Type B pancreatic cell (in vitro differentiated cells): ENCODE measurements at regions not wholly inside any gene's neighbourhood (a gene's known extent, or its start where the extent isn't known, plus 50 kb on each side); places are given as distances from the start of the nearest gene placed in this dataset.
A peak's percentile ranks its signal among the peaks of the same experiment; 100 is the strongest.

Experiments used
- DNase-seq: peaks from one replicate; pipeline ENCODE4 v3.0.0; 2021; ENCODE audit warnings: mixed read lengths; ENCODE audit not compliant: unreplicated experiment; ENCODE audit errors: extremely low spot score
- H3K27ac Mint-ChIP-seq: 2 replicates; pipeline ENCODE4 v1.8.0; 2021; ENCODE audit warnings: mild to moderate bottlenecking, mixed read lengths
- H3K27me3 Mint-ChIP-seq: 2 replicates; pipeline ENCODE4 v1.8.0; 2021; ENCODE audit warnings: mixed read lengths
- H3K36me3 Mint-ChIP-seq: 2 replicates; pipeline ENCODE4 v1.8.0; 2021; ENCODE audit warnings: mixed read lengths
- H3K4me1 Mint-ChIP-seq: one replicate; pipeline ENCODE4 v1.8.0; 2021; ENCODE audit warnings: mixed read lengths; ENCODE audit not compliant: unreplicated experiment
- H3K4me3 Mint-ChIP-seq: 2 replicates; pipeline ENCODE4 v1.8.0; 2021; ENCODE audit warnings: mild to moderate bottlenecking, mixed read lengths
- H3K9me3 Mint-ChIP-seq: 2 replicates; pipeline ENCODE4 v1.8.0; 2021; ENCODE audit warnings: mixed read lengths
- TF ChIP-seq, protein P1 (sequence below): fragments of 200-600 bp; sonication (generic); conservative IDR thresholded peaks from 2 replicates; pipeline ENCODE4 v1.5.0; 2021; ENCODE audit warnings: antibody characterized with exemption, mild to moderate bottlenecking

- Mint-ChIP-seq H3K4me1 (no peaks in the 10 kb centered on the region), H3K36me3 (no peaks in the 10 kb centered on the region), H3K27me3 (peaks cover 28% of the 10 kb centered on the region), H3K9me3 (no peaks in the 10 kb centered on the region), H3K27ac (no peak overlapping the region), H3K4me3 (no peak overlapping the region)
- no peak for DNase-seq
- TF ChIP-seq, protein P1, sequence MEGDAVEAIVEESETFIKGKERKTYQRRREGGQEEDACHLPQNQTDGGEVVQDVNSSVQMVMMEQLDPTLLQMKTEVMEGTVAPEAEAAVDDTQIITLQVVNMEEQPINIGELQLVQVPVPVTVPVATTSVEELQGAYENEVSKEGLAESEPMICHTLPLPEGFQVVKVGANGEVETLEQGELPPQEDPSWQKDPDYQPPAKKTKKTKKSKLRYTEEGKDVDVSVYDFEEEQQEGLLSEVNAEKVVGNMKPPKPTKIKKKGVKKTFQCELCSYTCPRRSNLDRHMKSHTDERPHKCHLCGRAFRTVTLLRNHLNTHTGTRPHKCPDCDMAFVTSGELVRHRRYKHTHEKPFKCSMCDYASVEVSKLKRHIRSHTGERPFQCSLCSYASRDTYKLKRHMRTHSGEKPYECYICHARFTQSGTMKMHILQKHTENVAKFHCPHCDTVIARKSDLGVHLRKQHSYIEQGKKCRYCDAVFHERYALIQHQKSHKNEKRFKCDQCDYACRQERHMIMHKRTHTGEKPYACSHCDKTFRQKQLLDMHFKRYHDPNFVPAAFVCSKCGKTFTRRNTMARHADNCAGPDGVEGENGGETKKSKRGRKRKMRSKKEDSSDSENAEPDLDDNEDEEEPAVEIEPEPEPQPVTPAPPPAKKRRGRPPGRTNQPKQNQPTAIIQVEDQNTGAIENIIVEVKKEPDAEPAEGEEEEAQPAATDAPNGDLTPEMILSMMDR: no peak
Measured at GRCh38 chr2:19833978-19834377, 67.8 kb downstream of the TTC32 start.

GRCh38 chr2:19829672-19830071 is 72.1 kb downstream of the TTC32 start:
- H3K9me3 Mint-ChIP-seq: peaks cover 6% of the 10 kb centered on the region
- no peak overlapping the region for H3K27ac Mint-ChIP-seq
- H3K4me1 Mint-ChIP-seq: no peaks in the 10 kb centered on the region
- DNase-seq: no peak
- H3K27me3 Mint-ChIP-seq: peaks cover 21% of the 10 kb centered on the region
- H3K4me3 Mint-ChIP-seq: no peak overlapping the region
- TF ChIP-seq, protein P1: no peak
- no peaks in the 10 kb centered on the region for H3K36me3 Mint-ChIP-seq

DNA sequence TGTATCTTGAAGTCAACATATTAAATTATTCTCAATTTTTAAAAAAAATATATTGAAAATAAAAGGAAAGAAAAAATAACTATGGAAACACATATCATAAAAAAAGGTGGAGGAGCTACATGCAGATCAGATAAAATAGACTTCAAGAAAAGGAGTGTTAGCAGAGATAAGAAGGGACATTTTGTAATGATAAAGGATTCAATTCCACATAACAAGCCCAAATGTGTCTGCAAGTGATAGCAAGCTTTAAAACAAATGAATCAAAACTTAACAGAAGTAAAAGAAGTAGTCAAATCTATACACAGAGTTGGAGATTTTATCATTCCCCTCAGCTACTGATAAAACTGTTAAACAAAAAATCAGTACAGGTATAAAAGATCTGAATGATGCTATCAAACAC is 74.9 kb downstream of the TTC32 start:
- Mint-ChIP-seq H3K4me3 (no peak overlapping the region), H3K36me3 (no peaks in the 10 kb centered on the region), H3K27me3 (peaks cover 18% of the 10 kb centered on the region), H3K9me3 (peaks cover 6% of the 10 kb centered on the region), H3K27ac (no peak overlapping the region), H3K4me1 (no peaks in the 10 kb centered on the region)
- TF ChIP-seq, protein P1: no peak
- DNase-seq: no peak

GRCh38 chr2:19823507-19823906 is 78.3 kb downstream of the TTC32 start:
- TF ChIP-seq, protein P1: no peak
- Mint-ChIP-seq H3K4me3 (no peak overlapping the region), H3K4me1 (peaks cover 2% of the 10 kb centered on the region), H3K27me3 (peaks cover 11% of the 10 kb centered on the region), H3K36me3 (no peaks in the 10 kb centered on the region), H3K9me3 (peaks cover 6% of the 10 kb centered on the region), H3K27ac (no peak overlapping the region)
- DNase-seq: no peak

DNA sequence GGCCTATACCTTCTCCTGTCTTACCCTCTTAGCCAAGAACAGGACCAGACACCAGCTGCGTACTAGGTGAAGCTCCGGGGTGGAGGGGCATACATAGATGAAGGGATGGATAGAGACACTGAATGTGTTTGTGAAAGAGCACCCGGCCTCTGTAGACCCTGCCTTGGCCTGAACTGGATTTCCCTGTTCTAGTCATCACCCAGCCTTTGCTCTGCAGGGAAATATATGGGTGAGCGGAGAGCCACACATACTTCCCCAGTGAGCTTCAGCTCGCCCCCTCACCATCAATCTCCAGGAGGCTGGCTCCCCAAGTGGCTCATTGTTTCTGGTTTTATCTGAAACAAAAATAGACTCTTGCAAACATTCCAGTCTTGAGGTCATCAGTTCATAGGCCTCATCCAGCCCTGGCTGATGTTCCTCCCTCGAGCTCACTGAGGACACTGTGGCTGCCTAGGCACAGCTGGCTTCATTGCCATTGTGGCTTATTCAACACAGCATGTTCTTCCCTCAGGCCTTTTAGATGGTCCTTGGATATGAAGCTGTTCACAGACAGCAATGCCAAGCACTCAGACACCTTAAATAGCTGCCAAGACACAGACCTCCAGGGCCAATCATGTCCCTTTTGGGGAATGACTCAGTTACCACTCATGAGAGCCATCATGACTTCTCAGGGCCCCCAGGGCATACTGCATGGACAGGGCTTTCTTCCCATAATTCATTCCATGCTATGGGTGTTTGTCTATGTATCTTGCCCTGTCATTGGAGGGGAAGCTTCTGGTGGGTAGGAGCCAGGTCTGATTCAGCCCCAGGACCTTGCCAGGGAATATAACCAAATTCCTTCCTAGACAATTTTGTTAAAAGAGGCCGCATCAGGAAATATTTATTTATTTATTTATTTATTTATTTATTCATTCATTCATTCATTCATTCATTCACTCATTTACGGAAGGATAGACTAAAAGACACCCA is 82.4 kb downstream of the TTC32 start:
- H3K9me3 Mint-ChIP-seq: no peaks in the 10 kb centered on the region
- H3K27ac Mint-ChIP-seq: no peak overlapping the region
- peaks cover 4% of the 10 kb centered on the region for H3K4me1 Mint-ChIP-seq

More for the DNA sequence above, 82.4 kb downstream of the TTC32 start:
- Mint-ChIP-seq H3K4me3 (no peak overlapping the region), H3K27me3 (no peaks in the 10 kb centered on the region), H3K36me3 (no peaks in the 10 kb centered on the region)
- DNase-seq: peak; percentile 45
- TF ChIP-seq, protein P1: no peak
